ENCODE measurements at regions not wholly inside any gene's neighbourhood (a gene's known extent, or its start where the extent isn't known, plus 50 kb on each side); places are given as distances from the start of the nearest gene placed in this dataset.

GRCh38 chr3:36606871-36607765 lies 157.2 kb downstream of the DCLK3 start:
- POLR2A ChIA-PET = interaction anchor here (1.2 kb wide), 1 partner anchor 71 kb away, joined by 4 read pairs; no protein-coding TSS in a partner anchor
- Histone ChIP-seq H3K4me1 (ENCODE audit: control insufficient read depth, insufficient read depth, low read length) (peaks cover 10% of the 10 kb centered on the region), H3K27ac (ENCODE audit: extremely low read depth, low read depth, low read length) (peak overlapping the region; percentile 50), H3K36me3 (ENCODE audit: control insufficient read depth in 2 of 2, insufficient read depth in 1 of 2, low read length in 2 of 2) (no peaks in the 10 kb centered on the region), H3K4me3 (ENCODE audit: low read depth, low read length) (no peak overlapping the region), H3K9me3 (ENCODE audit: control insufficient read depth, insufficient read depth, low read depth, low read length) (no peaks in the 10 kb centered on the region)
- CTCF ChIA-PET = no interaction called here
- TF ChIP-seq, protein P1, sequence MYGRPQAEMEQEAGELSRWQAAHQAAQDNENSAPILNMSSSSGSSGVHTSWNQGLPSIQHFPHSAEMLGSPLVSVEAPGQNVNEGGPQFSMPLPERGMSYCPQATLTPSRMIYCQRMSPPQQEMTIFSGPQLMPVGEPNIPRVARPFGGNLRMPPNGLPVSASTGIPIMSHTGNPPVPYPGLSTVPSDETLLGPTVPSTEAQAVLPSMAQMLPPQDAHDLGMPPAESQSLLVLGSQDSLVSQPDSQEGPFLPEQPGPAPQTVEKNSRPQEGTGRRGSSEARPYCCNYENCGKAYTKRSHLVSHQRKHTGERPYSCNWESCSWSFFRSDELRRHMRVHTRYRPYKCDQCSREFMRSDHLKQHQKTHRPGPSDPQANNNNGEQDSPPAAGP (tag by site-specific recombination; IDR thresholded peaks at IDR 0.05) = no peak
- TF ChIP-seq, protein P2, sequence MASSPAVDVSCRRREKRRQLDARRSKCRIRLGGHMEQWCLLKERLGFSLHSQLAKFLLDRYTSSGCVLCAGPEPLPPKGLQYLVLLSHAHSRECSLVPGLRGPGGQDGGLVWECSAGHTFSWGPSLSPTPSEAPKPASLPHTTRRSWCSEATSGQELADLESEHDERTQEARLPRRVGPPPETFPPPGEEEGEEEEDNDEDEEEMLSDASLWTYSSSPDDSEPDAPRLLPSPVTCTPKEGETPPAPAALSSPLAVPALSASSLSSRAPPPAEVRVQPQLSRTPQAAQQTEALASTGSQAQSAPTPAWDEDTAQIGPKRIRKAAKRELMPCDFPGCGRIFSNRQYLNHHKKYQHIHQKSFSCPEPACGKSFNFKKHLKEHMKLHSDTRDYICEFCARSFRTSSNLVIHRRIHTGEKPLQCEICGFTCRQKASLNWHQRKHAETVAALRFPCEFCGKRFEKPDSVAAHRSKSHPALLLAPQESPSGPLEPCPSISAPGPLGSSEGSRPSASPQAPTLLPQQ (tag by site-specific recombination; IDR thresholded peaks at IDR 0.05) = no peak
- TF ChIP-seq ZNF843 (tag by site-specific recombination; IDR thresholded peaks at IDR 0.05) (peak; percentile 89), ZNF549 (tag by site-specific recombination; IDR thresholded peaks at IDR 0.05) (no peak), ZNF157 (tag by site-specific recombination; IDR thresholded peaks at IDR 0.05) (no peak), ZNF561 (tag by site-specific recombination; IDR thresholded peaks at IDR 0.05; ENCODE audit: borderline replicate concordance) (no peak), ZFP41 (tag by site-specific recombination; IDR thresholded peaks at IDR 0.05; ENCODE audit: borderline replicate concordance) (no peak), ZNF785 (tag by site-specific recombination; IDR thresholded peaks at IDR 0.05) (no peak), ZNF423 (tag by site-specific recombination; IDR thresholded peaks at IDR 0.05) (no peak), ZNF76 (tag by site-specific recombination; IDR thresholded peaks at IDR 0.05; ENCODE audit: borderline replicate concordance, low read depth) (no peak), ZNF791 (tag by site-specific recombination; IDR thresholded peaks at IDR 0.05) (no peak), ZNF747 (tag by site-specific recombination; IDR thresholded peaks at IDR 0.05) (no peak), ZNF239 (tag by site-specific recombination; IDR thresholded peaks at IDR 0.05) (no peak), ZNF777 (tag by site-specific recombination; IDR thresholded peaks at IDR 0.05; ENCODE audit: borderline replicate concordance) (no peak), YY1 (tag by site-specific recombination; IDR thresholded peaks at IDR 0.05) (no peak), ZNF555 (tag by site-specific recombination; conservative IDR thresholded peaks at IDR 0.05) (no peak), KLF10 (tag by site-specific recombination; IDR thresholded peaks at IDR 0.05) (no peak), TCF7L2 (IDR thresholded peaks at IDR 0.05; ENCODE audit: borderline replicate concordance, low read depth, low read length) (peak; percentile 88), ZXDB (tag by site-specific recombination; IDR thresholded peaks at IDR 0.05) (peak; percentile 88)
- TF ChIP-seq, protein P3, sequence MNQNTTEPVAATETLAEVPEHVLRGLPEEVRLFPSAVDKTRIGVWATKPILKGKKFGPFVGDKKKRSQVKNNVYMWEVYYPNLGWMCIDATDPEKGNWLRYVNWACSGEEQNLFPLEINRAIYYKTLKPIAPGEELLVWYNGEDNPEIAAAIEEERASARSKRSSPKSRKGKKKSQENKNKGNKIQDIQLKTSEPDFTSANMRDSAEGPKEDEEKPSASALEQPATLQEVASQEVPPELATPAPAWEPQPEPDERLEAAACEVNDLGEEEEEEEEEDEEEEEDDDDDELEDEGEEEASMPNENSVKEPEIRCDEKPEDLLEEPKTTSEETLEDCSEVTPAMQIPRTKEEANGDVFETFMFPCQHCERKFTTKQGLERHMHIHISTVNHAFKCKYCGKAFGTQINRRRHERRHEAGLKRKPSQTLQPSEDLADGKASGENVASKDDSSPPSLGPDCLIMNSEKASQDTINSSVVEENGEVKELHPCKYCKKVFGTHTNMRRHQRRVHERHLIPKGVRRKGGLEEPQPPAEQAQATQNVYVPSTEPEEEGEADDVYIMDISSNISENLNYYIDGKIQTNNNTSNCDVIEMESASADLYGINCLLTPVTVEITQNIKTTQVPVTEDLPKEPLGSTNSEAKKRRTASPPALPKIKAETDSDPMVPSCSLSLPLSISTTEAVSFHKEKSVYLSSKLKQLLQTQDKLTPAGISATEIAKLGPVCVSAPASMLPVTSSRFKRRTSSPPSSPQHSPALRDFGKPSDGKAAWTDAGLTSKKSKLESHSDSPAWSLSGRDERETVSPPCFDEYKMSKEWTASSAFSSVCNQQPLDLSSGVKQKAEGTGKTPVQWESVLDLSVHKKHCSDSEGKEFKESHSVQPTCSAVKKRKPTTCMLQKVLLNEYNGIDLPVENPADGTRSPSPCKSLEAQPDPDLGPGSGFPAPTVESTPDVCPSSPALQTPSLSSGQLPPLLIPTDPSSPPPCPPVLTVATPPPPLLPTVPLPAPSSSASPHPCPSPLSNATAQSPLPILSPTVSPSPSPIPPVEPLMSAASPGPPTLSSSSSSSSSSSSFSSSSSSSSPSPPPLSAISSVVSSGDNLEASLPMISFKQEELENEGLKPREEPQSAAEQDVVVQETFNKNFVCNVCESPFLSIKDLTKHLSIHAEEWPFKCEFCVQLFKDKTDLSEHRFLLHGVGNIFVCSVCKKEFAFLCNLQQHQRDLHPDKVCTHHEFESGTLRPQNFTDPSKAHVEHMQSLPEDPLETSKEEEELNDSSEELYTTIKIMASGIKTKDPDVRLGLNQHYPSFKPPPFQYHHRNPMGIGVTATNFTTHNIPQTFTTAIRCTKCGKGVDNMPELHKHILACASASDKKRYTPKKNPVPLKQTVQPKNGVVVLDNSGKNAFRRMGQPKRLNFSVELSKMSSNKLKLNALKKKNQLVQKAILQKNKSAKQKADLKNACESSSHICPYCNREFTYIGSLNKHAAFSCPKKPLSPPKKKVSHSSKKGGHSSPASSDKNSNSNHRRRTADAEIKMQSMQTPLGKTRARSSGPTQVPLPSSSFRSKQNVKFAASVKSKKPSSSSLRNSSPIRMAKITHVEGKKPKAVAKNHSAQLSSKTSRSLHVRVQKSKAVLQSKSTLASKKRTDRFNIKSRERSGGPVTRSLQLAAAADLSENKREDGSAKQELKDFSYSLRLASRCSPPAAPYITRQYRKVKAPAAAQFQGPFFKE (tag by site-specific recombination; IDR thresholded peaks at IDR 0.05; ENCODE audit: borderline replicate concordance) = no peak
- TF ChIP-seq, protein P4, sequence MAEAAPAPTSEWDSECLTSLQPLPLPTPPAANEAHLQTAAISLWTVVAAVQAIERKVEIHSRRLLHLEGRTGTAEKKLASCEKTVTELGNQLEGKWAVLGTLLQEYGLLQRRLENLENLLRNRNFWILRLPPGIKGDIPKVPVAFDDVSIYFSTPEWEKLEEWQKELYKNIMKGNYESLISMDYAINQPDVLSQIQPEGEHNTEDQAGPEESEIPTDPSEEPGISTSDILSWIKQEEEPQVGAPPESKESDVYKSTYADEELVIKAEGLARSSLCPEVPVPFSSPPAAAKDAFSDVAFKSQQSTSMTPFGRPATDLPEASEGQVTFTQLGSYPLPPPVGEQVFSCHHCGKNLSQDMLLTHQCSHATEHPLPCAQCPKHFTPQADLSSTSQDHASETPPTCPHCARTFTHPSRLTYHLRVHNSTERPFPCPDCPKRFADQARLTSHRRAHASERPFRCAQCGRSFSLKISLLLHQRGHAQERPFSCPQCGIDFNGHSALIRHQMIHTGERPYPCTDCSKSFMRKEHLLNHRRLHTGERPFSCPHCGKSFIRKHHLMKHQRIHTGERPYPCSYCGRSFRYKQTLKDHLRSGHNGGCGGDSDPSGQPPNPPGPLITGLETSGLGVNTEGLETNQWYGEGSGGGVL (tag by site-specific recombination; IDR thresholded peaks at IDR 0.05) = 0 out of 2 replicates have a peak, but pooled peaks have one; percentile 7
- TF ChIP-seq, protein P5, sequence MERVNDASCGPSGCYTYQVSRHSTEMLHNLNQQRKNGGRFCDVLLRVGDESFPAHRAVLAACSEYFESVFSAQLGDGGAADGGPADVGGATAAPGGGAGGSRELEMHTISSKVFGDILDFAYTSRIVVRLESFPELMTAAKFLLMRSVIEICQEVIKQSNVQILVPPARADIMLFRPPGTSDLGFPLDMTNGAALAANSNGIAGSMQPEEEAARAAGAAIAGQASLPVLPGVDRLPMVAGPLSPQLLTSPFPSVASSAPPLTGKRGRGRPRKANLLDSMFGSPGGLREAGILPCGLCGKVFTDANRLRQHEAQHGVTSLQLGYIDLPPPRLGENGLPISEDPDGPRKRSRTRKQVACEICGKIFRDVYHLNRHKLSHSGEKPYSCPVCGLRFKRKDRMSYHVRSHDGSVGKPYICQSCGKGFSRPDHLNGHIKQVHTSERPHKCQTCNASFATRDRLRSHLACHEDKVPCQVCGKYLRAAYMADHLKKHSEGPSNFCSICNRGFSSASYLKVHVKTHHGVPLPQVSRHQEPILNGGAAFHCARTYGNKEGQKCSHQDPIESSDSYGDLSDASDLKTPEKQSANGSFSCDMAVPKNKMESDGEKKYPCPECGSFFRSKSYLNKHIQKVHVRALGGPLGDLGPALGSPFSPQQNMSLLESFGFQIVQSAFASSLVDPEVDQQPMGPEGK (tag by site-specific recombination; IDR thresholded peaks at IDR 0.05) = no peak
